Activated CD8-positive, alpha-beta T cell treated with anti-CD3 and anti-CD28 coated beads for 36 hours (primary cell): ENCODE measurements at regions not wholly inside any gene's neighbourhood (a gene's known extent, or its start where the extent isn't known, plus 50 kb on each side); places are given as distances from the start of the nearest gene placed in this dataset.

ENCODE experiments used
- ATAC-seq: fragments of 200-7000 bp; cut with Tn5 transposase; one replicate; pipeline ENCODE4 v1.10.0; 2021; ENCODE audit warnings: mild to moderate bottlenecking, moderate library complexity
- CTCF ChIA-PET: fragments of 350-600 bp; sonication (Branson Sonifier 250); formaldehyde crosslinking; loops from one replicate; lab custom pipeline; 2021; ENCODE audit warnings: antibody characterized with exemption; lab: Charles Lee
- POLR2A ChIA-PET: fragments of 350-600 bp; sonication (Branson Sonifier 250); formaldehyde crosslinking; loops from one replicate; lab custom pipeline; 2021; ENCODE audit warnings: antibody characterized with exemption; lab: Charles Lee
- DNase-seq: peaks from one replicate; pipeline ENCODE4 v3.0.0-alpha.2; 2020
- H3K27ac Mint-ChIP-seq: one replicate; pipeline ENCODE4 v1.8.0; 2021; ENCODE audit warnings: mild to moderate bottlenecking, mixed read lengths
- H3K27me3 Mint-ChIP-seq: one replicate; pipeline ENCODE4 v1.8.0; 2021; ENCODE audit warnings: mixed read lengths
- H3K36me3 Mint-ChIP-seq: one replicate; pipeline ENCODE4 v1.8.0; 2021; ENCODE audit warnings: low read depth, mixed read lengths
- H3K4me1 Mint-ChIP-seq: one replicate; pipeline ENCODE4 v1.8.0; 2021; ENCODE audit warnings: low read depth, mixed read lengths
- H3K4me3 Mint-ChIP-seq: one replicate; pipeline ENCODE4 v1.8.0; 2021; ENCODE audit warnings: mild to moderate bottlenecking, moderate library complexity, mixed read lengths
- H3K9me3 Mint-ChIP-seq: one replicate; pipeline ENCODE4 v1.8.0; 2021; ENCODE audit warnings: mixed read lengths
- intact Hi-C: fragments of 100-400 bp; cut with micrococcal nuclease; formaldehyde crosslinking; loops from one replicate; pipeline ENCODE4 v1.10.0; 2022
- TF ChIP-seq, protein P1 (sequence below): fragments of 200-600 bp; IDR thresholded peaks from one replicate; pipeline ENCODE4 v1.8.0; 2022; ENCODE audit warnings: antibody characterized with exemption, mild to moderate bottlenecking

DNA sequence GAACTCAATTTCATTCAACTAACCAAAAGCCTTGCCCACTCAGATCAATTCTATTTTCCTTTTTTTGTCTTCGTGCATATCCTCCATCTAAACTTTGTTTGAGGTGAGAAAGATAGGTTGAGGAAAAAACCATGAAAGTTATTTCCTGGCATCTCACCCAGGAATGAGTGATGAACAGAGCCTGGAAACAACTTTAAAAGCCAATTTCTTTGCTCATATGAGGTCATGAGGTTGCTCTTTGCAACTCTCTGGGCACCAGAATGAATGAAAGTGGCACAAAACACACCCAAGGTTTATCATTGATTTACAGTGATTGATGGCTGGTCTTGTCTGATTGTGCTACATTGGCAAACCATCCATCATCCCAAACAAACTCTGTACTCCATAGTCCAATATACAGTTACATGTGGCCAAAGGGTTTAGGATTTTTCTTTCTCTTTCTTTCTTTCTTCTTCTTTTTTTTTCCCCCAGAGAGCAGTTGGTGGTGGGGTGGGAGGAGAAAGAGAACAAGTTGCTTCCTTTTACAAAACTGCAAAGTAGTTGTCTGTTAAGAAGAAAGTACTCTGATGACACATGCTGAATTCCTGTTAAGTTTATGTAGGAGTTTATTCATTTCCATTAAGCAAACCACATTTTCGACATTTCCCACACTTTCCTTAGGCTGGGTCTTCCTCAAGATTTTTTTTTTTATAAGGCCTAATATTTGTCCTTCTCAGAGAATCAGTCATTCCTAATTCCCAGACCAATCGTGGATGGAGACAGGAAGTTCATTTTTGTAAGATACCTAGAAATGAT is 575.9 kb upstream of the ZEB2 start:
- intact Hi-C loops: no loop called here
- peaks cover 2% of the 10 kb centered on the region for H3K27me3 Mint-ChIP-seq
- ChIA-PET POLR2A (interaction anchor here (0.5 kb wide), 1 partner anchor 183 kb away, joined by 3 read pairs; no protein-coding TSS in a partner anchor), CTCF (no interaction called here)
- TF ChIP-seq, protein P1, sequence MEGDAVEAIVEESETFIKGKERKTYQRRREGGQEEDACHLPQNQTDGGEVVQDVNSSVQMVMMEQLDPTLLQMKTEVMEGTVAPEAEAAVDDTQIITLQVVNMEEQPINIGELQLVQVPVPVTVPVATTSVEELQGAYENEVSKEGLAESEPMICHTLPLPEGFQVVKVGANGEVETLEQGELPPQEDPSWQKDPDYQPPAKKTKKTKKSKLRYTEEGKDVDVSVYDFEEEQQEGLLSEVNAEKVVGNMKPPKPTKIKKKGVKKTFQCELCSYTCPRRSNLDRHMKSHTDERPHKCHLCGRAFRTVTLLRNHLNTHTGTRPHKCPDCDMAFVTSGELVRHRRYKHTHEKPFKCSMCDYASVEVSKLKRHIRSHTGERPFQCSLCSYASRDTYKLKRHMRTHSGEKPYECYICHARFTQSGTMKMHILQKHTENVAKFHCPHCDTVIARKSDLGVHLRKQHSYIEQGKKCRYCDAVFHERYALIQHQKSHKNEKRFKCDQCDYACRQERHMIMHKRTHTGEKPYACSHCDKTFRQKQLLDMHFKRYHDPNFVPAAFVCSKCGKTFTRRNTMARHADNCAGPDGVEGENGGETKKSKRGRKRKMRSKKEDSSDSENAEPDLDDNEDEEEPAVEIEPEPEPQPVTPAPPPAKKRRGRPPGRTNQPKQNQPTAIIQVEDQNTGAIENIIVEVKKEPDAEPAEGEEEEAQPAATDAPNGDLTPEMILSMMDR: no peak
- no peaks in the 10 kb centered on the region for H3K36me3 Mint-ChIP-seq
- ATAC-seq: no peak
- no peaks in the 10 kb centered on the region for H3K4me1 Mint-ChIP-seq
- H3K9me3 Mint-ChIP-seq: no peaks in the 10 kb centered on the region
- H3K27ac Mint-ChIP-seq: no peak overlapping the region
- no peak overlapping the region for H3K4me3 Mint-ChIP-seq
- no peak for DNase-seq

GRCh38 chr2:145094370-145094769 is 574.5 kb upstream of the ZEB2 start:
- no peaks in the 10 kb centered on the region for H3K36me3 Mint-ChIP-seq

GRCh38 chr2:145091967-145092366 is 572.0 kb upstream of the ZEB2 start:
- H3K4me1 Mint-ChIP-seq: no peaks in the 10 kb centered on the region
- intact Hi-C loops: no loop called here
- H3K27ac Mint-ChIP-seq: no peak overlapping the region
- no peak overlapping the region for H3K4me3 Mint-ChIP-seq
- TF ChIP-seq, protein P1: no peak
- DNase-seq: no peak
- H3K27me3 Mint-ChIP-seq: peaks cover 2% of the 10 kb centered on the region
- H3K9me3 Mint-ChIP-seq: no peaks in the 10 kb centered on the region
- no peaks in the 10 kb centered on the region for H3K36me3 Mint-ChIP-seq
- CTCF ChIA-PET: no interaction called here
- no peak for ATAC-seq
- POLR2A ChIA-PET: no interaction called here

More at GRCh38 chr2:145094370-145094769, 574.5 kb upstream of the ZEB2 start:
- ChIA-PET CTCF (no interaction called here), POLR2A (no interaction called here)
- no peak overlapping the region for H3K4me3 Mint-ChIP-seq
- H3K27ac Mint-ChIP-seq: no peak overlapping the region
- no peaks in the 10 kb centered on the region for H3K9me3 Mint-ChIP-seq
- ATAC-seq (no peak), DNase-seq (no peak)
- H3K4me1 Mint-ChIP-seq: no peaks in the 10 kb centered on the region
- intact Hi-C loops: no loop called here
- TF ChIP-seq, protein P1: no peak
- peaks cover 2% of the 10 kb centered on the region for H3K27me3 Mint-ChIP-seq

DNA sequence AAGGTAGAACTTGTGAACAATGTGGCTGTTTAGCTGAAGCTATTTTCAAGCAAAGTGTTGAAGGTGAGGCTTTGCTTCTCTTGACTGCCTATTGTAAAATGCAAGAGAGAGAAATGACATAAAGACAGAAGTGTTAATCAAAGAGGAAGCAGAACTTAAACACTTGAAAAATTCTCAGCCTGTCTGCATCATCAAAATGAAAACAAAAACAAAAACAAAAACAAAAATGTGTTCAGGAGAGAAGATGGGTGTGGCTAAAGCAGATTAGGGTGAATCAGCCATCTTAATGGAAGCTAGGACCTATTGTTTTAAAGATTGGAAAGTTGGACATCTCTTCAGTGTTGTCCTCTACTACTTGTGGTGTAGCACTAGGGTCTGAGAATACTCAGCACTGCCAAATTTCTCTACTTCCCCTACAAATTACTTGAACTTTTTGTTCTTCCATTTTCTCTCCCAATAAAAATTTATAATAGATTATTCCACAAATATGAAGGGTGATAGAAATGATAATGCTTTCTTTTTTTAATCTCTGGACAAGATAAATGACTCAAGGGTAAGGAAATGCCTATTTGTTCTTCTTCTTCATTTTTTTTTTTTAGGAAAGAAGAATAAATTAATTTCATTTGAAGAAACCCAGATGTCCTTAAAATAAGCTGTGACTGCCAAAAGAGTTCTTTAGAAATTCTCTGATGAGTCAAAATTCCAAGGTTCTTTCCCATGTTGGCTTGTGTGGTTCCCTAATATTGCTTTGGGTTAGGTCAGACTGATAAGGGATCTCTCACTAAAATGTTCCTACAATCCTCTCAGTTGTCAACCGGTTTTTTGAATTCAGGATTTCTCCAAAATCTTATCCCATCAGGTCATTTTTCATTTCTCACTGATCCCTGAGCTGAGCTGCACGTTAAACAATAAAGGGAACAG is 571.2 kb upstream of the ZEB2 start:
- POLR2A ChIA-PET: no interaction called here
- Mint-ChIP-seq H3K4me3 (no peak overlapping the region), H3K27me3 (peaks cover 2% of the 10 kb centered on the region), H3K36me3 (no peaks in the 10 kb centered on the region), H3K27ac (no peak overlapping the region), H3K9me3 (no peaks in the 10 kb centered on the region), H3K4me1 (no peaks in the 10 kb centered on the region)
- DNase-seq: no peak
- ATAC-seq: no peak
- CTCF ChIA-PET: no interaction called here
- TF ChIP-seq, protein P1: no peak
- intact Hi-C loops: no loop called here

DNA sequence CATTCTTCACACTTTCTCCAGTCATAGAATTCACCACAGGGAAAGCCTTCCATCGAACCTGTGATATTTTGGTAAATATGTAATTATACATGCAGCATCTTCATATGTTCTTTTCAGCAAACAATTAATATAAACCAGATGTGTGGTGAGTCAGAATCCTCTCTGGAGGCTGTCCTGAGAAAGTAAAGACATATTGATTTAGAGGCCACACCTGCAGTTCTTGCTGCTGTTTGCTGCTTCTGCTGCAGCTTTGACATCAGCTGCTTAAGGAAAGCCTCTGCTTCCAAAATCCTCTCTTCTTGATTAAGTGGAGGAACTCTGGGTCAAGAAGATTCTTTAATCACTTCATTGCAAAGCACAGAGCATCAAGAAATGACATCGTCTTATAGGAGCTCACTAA is 568.8 kb upstream of the ZEB2 start:
- CTCF ChIA-PET: no interaction called here
- intact Hi-C loops: no loop called here
- Mint-ChIP-seq H3K9me3 (no peaks in the 10 kb centered on the region), H3K4me1 (no peaks in the 10 kb centered on the region), H3K27me3 (peaks cover 4% of the 10 kb centered on the region), H3K36me3 (no peaks in the 10 kb centered on the region), H3K27ac (no peak overlapping the region), H3K4me3 (no peak overlapping the region)
- DNase-seq: no peak
- POLR2A ChIA-PET: no interaction called here
- TF ChIP-seq, protein P1: no peak
- no peak for ATAC-seq
